ENCODE measurements at regions not wholly inside any gene's neighbourhood (a gene's known extent, or its start where the extent isn't known, plus 50 kb on each side); places are given as distances from the start of the nearest gene placed in this dataset.

DNA sequence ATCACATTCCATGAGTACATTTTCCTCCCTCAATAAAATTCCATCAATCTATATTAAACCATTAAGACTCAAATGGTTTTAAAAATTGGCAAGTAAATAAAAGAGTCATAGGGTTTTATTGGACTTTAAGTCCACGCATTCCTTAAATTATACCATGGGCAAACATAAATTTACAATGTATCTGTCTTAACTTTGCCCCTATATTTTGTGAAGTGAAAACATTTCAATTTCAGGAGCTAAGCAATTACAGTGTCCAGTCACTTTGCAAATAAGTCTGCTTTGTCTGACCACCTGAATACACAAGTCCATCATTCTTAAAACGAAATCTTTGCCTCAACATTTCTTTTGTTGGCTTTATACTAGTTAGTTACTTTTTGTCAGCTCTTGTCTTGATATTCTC is 197.5 kb upstream of the SEMA3D start:
- ATAC-seq (no peak), DNase-seq (no peak)
- H3K4me3 ChIP-seq: no peak overlapping the region
- H3K4me1 ChIP-seq (ENCODE audit: low read depth): no peaks in the 10 kb centered on the region
- no peaks in the 10 kb centered on the region for H3K9me3 ChIP-seq
- no peaks in the 10 kb centered on the region for H3K36me3 ChIP-seq (ENCODE audit: low read depth)
- intact Hi-C loops (cut with DNase I, micrococcal nuclease): no loop called here
- TF ChIP-seq, protein P1, sequence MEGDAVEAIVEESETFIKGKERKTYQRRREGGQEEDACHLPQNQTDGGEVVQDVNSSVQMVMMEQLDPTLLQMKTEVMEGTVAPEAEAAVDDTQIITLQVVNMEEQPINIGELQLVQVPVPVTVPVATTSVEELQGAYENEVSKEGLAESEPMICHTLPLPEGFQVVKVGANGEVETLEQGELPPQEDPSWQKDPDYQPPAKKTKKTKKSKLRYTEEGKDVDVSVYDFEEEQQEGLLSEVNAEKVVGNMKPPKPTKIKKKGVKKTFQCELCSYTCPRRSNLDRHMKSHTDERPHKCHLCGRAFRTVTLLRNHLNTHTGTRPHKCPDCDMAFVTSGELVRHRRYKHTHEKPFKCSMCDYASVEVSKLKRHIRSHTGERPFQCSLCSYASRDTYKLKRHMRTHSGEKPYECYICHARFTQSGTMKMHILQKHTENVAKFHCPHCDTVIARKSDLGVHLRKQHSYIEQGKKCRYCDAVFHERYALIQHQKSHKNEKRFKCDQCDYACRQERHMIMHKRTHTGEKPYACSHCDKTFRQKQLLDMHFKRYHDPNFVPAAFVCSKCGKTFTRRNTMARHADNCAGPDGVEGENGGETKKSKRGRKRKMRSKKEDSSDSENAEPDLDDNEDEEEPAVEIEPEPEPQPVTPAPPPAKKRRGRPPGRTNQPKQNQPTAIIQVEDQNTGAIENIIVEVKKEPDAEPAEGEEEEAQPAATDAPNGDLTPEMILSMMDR (IDR thresholded peaks at IDR 0.05): no peak

DNA sequence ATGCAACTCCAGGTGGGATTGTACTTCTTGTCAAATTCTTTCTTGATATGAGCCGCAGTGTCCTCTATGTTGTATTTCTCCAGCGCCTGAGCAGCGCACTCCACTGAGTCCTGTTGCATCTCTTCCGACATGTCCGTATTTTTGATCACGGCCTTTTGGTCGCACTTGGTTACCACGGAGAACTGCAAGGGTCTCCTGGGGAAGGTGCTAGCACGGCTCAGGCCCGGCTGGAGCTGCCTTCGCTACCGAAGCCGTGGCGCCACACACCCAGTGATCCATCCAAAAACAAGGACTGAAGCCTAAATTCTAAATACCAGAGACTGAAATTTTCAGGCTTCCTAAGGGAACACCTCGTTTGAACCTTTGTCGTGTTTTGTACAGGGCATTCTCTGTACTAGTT is 194.4 kb upstream of the SEMA3D start:
- intact Hi-C loops (cut with DNase I, micrococcal nuclease): no loop called here
- TF ChIP-seq, protein P1 (IDR thresholded peaks at IDR 0.05): no peak
- DNase-seq: no peak
- no peaks in the 10 kb centered on the region for H3K4me1 ChIP-seq (ENCODE audit: low read depth)
- H3K4me3 ChIP-seq: no peak overlapping the region
- no peaks in the 10 kb centered on the region for H3K36me3 ChIP-seq (ENCODE audit: low read depth)
- no peak for ATAC-seq
- no peaks in the 10 kb centered on the region for H3K9me3 ChIP-seq

DNA sequence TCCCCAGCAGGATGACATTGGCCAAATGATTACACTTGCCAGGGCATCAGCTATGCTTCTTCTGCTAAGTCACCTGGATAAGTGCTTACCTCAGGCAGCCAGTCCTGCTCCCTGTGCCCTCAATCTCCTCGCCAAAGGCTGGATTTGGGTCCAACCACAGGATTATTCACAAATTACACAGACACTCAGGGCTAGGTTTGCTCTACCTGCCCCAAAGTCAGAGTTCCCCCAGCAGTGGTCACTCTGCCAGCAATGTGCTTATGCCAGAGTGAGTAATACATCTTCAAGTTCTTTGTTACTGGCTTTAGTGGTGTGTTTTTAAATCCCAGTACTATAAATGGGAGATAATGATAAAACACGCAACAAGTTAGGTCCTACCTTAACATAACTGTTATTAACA is 189.7 kb upstream of the SEMA3D start:
- ATAC-seq (no peak), DNase-seq (no peak)
- intact Hi-C loops (cut with DNase I, micrococcal nuclease): no loop called here
- TF ChIP-seq, protein P1 (IDR thresholded peaks at IDR 0.05): no peak
- H3K4me3 ChIP-seq: no peak overlapping the region
- no peaks in the 10 kb centered on the region for H3K9me3 ChIP-seq
- H3K4me1 ChIP-seq (ENCODE audit: low read depth): no peaks in the 10 kb centered on the region
- H3K36me3 ChIP-seq (ENCODE audit: low read depth): no peaks in the 10 kb centered on the region

DNA sequence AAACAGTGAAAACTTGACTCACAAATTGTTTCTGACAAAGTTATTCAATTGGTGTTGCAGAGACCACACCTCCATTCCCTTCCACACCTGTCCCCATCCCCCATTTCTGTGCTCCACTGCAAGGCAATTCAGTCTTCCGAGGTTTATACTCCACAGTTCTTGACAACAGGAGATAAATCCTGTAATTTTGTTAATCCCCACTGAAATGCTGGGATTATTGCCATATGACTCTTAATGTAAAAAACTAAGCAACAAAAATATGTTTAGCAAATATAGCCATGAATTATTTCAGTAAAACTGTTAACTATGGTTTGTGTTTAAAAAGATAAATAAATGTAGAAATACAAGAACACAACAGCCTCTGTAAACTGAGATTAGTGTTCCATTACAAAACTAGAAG is 170.1 kb upstream of the SEMA3D start:
- Histone ChIP-seq H3K36me3 (ENCODE audit: low read depth) (no peaks in the 10 kb centered on the region), H3K9me3 (no peaks in the 10 kb centered on the region), H3K4me3 (no peak overlapping the region), H3K4me1 (ENCODE audit: low read depth) (no peaks in the 10 kb centered on the region)
- ATAC-seq (no peak), DNase-seq (no peak)
- TF ChIP-seq, protein P1 (IDR thresholded peaks at IDR 0.05): no peak
- intact Hi-C loops (cut with DNase I, micrococcal nuclease): no loop called here

DNA sequence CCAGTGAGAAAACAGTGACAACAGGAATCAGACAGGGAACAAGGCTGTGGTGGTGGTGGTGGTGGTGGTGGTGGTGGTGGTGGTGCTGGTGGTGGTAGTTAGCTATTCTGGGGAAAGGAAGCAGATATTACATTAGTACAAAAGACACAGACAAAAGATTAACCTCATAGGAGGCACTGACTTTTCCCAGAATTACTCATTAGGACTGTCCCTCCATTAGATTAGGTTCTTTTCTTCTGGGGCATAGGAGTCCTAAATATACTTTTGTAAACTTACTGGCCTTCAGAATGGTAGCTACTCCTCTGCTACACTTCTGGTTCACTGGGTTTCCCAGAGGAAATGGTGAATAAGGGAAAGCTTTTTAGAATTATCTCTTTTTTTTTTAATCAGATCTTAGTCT is 156.6 kb upstream of the SEMA3D start:
- Histone ChIP-seq H3K4me3 (no peak overlapping the region), H3K4me1 (ENCODE audit: low read depth) (no peaks in the 10 kb centered on the region), H3K9me3 (no peaks in the 10 kb centered on the region), H3K36me3 (ENCODE audit: low read depth) (no peaks in the 10 kb centered on the region)
- DNase-seq: no peak
- intact Hi-C loops (cut with DNase I, micrococcal nuclease): no loop called here
- ATAC-seq: no peak
- TF ChIP-seq, protein P1 (IDR thresholded peaks at IDR 0.05): no peak

DNA sequence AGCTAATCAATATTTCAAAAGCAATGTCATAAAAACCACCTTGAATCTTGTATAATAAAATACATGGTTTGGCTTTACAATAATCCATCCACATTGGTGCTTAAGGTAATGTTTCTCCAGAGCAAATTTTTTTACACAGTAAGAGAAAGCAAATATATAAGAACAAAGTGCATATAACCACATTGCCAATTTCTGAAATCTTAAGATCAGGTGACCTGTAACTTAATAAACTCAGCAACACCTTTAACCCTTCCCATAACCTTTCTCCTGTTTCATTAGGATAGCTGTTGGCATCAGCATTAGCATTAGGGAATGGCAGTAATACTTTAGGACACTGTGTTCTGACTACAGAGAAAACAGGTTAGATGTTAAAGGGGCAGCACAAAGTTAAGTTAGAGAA is 155.9 kb upstream of the SEMA3D start:
- DNase-seq (no peak), ATAC-seq (no peak)
- no peak overlapping the region for H3K4me3 ChIP-seq
- H3K36me3 ChIP-seq (ENCODE audit: low read depth): no peaks in the 10 kb centered on the region
- H3K4me1 ChIP-seq (ENCODE audit: low read depth): no peaks in the 10 kb centered on the region
- no peaks in the 10 kb centered on the region for H3K9me3 ChIP-seq
- intact Hi-C loops (cut with DNase I, micrococcal nuclease): no loop called here
- TF ChIP-seq, protein P1 (IDR thresholded peaks at IDR 0.05): no peak
